OCI-LY7 (cell line): ENCODE measurements at regions not wholly inside any gene's neighbourhood (a gene's known extent, or its start where the extent isn't known, plus 50 kb on each side); places are given as distances from the start of the nearest gene placed in this dataset.
"Not testable (repeated sequence)": the region's sequence is repeated elsewhere in the genome, so short reads cannot be mapped to it uniquely, and the experiment has no call there.

Experiments used
- BruUV-seq: library from RNA; stranded (reverse); fragments of 400-500 nt; replicated peaks from 2 replicates; lab custom pipeline; 2021; lab: Mats Ljungman, UMichigan
- CTCF ChIA-PET: fragments of 300-600 bp; sonication (Branson Sonifier 250); formaldehyde crosslinking; loops from one replicate; lab custom pipeline; 2022; ENCODE audit warnings: antibody characterized with exemption; ENCODE audit not compliant: unreplicated experiment; lab: Charles Lee
- POLR2A ChIA-PET: fragments of 300-600 bp; sonication (Branson Sonifier 250); formaldehyde crosslinking; loops from one replicate; lab custom pipeline; 2022; ENCODE audit warnings: antibody characterized with exemption; lab: Charles Lee
- DNase-seq: peaks from one replicate; pipeline ENCODE4 v3.0.0-alpha.2; 2015; ENCODE audit warnings: low spot score
- H2AFZ ChIP-seq: fragments of 200-600 bp; sonication (generic), shearing (Covaris generic); 2 replicates; pipeline ENCODE4 v1.6.1; 2014; ENCODE audit warnings: mild to moderate bottlenecking, antibody characterized with exemption, low read length, moderate library complexity
- H3K27ac ChIP-seq: fragments of 200-600 bp; sonication (generic); 2 replicates; pipeline ENCODE4 v1.5.1; 2014; ENCODE audit warnings: mixed run types, low read depth, mild to moderate bottlenecking, moderate library complexity, low read length, inconsistent platforms; ENCODE audit not compliant: poor library complexity, severe bottlenecking
- H3K36me3 ChIP-seq: fragments of 200-600 bp; sonication (generic); 2 replicates; pipeline ENCODE4 v1.6.1; 2014; ENCODE audit warnings: mild to moderate bottlenecking, antibody characterized with exemption, low read length, moderate library complexity, mixed read lengths; ENCODE audit not compliant: insufficient read depth
- H3K4me1 ChIP-seq: fragments of 200-600 bp; sonication (generic); 2 replicates; pipeline ENCODE4 v1.5.1; 2014; ENCODE audit warnings: mild to moderate bottlenecking, low read length; ENCODE audit not compliant: insufficient read depth, poor library complexity, severe bottlenecking
- H3K4me2 ChIP-seq: fragments of 200-600 bp; sonication (generic); 2 replicates; pipeline ENCODE4 v1.6.1; 2014; ENCODE audit warnings: mild to moderate bottlenecking, low read length
- H3K4me3 ChIP-seq: fragments of 200-600 bp; sonication (generic); 2 replicates; pipeline ENCODE4 v1.5.1; 2014; ENCODE audit warnings: mild to moderate bottlenecking, low read depth, low read length; ENCODE audit not compliant: poor library complexity, severe bottlenecking
- H3K79me2 ChIP-seq: fragments of 200-600 bp; sonication (generic); 2 replicates; pipeline ENCODE4 v1.6.1; 2016; ENCODE audit warnings: low read depth, mild to moderate bottlenecking, low read length, moderate library complexity, mixed read lengths; ENCODE audit not compliant: insufficient read depth
- H3K9me2 ChIP-seq: fragments of 200-600 bp; sonication (generic); 2 replicates; pipeline ENCODE4 v1.6.1; 2016; ENCODE audit warnings: mild to moderate bottlenecking, low read length, mixed read lengths; ENCODE audit not compliant: insufficient read depth
- H3K9me3 ChIP-seq: fragments of 200-600 bp; sonication (generic); 2 replicates; pipeline ENCODE4 v1.6.1; 2014; ENCODE audit warnings: mild to moderate bottlenecking, mixed run types, low read length, mixed read lengths
- H4K20me1 ChIP-seq: fragments of 200-600 bp; sonication (generic); 2 replicates; pipeline ENCODE4 v1.6.1; 2014; ENCODE audit warnings: mild to moderate bottlenecking, antibody characterized with exemption, low read length, moderate library complexity, mixed read lengths; ENCODE audit not compliant: insufficient read depth
- EZH2phosphoT487 ChIP-seq: fragments of 200-600 bp; sonication (generic); IDR thresholded peaks from 2 replicates; pipeline ENCODE4 v1.6.1; 2018; ENCODE audit warnings: low read depth, borderline replicate concordance, mild to moderate bottlenecking, mixed run types, antibody characterized with exemption, low read length, moderate library complexity, mixed read lengths
- intact Hi-C: fragments of 100-400 bp; cut with micrococcal nuclease; formaldehyde crosslinking; loops from one replicate; pipeline ENCODE4 v1.10.0; 2022; ENCODE audit not compliant: unreplicated experiment
- TF ChIP-seq, protein P1 (sequence below): fragments of 200-600 bp; sonication (generic); conservative IDR thresholded peaks from 2 replicates; pipeline ENCODE4 v1.5.1; 2014; ENCODE audit warnings: mild to moderate bottlenecking, antibody characterized with exemption, low read length, moderate library complexity, mixed read lengths

DNA sequence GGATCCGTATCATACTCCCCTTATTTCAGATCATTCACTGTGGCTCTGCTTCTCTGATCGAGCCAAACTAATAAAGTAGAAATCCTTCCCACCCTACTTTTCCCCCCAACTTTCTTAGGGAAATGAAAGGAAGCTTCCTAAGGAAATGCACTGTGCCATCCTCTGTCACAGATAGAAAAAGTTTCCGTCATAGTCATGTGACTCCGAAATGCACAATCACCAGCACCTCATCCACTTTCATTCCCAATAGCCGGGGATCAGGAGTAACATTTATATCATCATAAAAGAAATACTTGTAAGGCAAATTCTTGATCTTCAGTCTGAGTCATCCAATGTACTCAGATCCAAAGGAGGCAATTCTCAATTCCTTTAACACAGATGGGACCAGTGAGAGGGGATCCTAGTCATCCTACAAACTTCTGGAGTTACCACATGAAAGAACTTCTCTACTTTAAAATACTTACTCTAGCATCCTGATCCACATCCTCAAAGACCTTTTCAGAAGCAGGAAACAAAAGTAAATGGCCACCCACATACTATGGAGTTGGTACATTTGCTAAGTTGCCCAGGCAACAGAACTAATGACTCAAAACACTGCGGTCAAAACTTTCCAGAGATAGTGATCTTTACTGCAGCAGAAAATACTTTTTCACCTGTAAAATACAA, 97.8 kb upstream of the ZC3H11B start:
- Histone ChIP-seq H3K4me2 (no peak overlapping the region), H4K20me1 (no peaks in the 10 kb centered on the region), H2AFZ (no peak overlapping the region)

DNA sequence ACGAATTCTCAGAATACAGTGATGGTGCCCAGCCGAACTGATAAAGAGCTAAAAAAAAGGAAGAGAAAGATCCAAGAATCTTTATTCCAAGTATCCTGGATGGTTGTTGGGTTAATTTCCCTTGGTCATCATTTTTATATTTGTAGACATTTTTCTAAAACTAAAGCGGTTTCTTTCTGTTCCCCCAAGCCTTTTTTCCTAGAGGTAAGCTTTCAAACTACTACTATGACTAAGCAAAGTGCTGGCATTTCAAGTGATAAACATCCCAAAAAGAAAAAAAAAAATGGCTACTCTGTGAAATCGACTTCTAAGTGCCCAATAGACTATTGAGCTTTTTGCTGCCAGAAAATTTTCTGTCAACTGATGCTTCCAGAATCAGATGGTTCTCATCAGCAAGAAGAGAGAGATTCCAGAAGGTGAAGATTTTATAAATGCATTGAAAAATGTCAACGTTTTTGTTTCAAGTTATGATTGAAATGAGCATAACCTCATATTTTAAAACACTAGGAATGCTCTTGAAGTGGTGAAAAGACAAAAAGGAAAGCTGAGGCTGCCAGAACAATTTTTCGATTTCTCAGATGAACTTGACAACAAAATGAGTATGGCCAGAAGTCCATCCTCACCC, 96.1 kb upstream of the ZC3H11B start:
- Histone ChIP-seq H3K9me2 (no peaks in the 10 kb centered on the region), H2AFZ (no peak overlapping the region), H3K9me3 (no peaks in the 10 kb centered on the region), H3K4me3 (no peak overlapping the region), H3K27ac (no peak overlapping the region), H4K20me1 (no peaks in the 10 kb centered on the region), H3K4me1 (no peaks in the 10 kb centered on the region), H3K36me3 (no peaks in the 10 kb centered on the region), H3K79me2 (no peaks in the 10 kb centered on the region), H3K4me2 (no peak overlapping the region)
- POLR2A ChIA-PET, result interaction anchor here (0.7 kb wide), 1 partner anchor 322 kb away, joined by 4 read pairs; no protein-coding TSS in a partner anchor
- TF ChIP-seq, protein P1, sequence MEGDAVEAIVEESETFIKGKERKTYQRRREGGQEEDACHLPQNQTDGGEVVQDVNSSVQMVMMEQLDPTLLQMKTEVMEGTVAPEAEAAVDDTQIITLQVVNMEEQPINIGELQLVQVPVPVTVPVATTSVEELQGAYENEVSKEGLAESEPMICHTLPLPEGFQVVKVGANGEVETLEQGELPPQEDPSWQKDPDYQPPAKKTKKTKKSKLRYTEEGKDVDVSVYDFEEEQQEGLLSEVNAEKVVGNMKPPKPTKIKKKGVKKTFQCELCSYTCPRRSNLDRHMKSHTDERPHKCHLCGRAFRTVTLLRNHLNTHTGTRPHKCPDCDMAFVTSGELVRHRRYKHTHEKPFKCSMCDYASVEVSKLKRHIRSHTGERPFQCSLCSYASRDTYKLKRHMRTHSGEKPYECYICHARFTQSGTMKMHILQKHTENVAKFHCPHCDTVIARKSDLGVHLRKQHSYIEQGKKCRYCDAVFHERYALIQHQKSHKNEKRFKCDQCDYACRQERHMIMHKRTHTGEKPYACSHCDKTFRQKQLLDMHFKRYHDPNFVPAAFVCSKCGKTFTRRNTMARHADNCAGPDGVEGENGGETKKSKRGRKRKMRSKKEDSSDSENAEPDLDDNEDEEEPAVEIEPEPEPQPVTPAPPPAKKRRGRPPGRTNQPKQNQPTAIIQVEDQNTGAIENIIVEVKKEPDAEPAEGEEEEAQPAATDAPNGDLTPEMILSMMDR, result no peak
- no peak for TF ChIP-seq EZH2phosphoT487
- CTCF ChIA-PET, result no interaction called here
- intact Hi-C loops, result no loop called here
- BruUV-seq, result no TSS peak
- DNase-seq, result no peak

More for the DNA sequence above, 97.8 kb upstream of the ZC3H11B start:
- CTCF ChIA-PET, result no interaction called here
- Histone ChIP-seq H3K4me1 (no peaks in the 10 kb centered on the region), H3K27ac (no peak overlapping the region), H3K36me3 (no peaks in the 10 kb centered on the region), H3K9me2 (no peaks in the 10 kb centered on the region), H3K79me2 (no peaks in the 10 kb centered on the region), H3K9me3 (no peaks in the 10 kb centered on the region), H3K4me3 (no peak overlapping the region)
- TF ChIP-seq, protein P1, result no peak
- no peak for TF ChIP-seq EZH2phosphoT487
- BruUV-seq, result no TSS peak
- DNase-seq, result no peak
- POLR2A ChIA-PET, result no interaction called here
- intact Hi-C loops, result no loop called here

DNA sequence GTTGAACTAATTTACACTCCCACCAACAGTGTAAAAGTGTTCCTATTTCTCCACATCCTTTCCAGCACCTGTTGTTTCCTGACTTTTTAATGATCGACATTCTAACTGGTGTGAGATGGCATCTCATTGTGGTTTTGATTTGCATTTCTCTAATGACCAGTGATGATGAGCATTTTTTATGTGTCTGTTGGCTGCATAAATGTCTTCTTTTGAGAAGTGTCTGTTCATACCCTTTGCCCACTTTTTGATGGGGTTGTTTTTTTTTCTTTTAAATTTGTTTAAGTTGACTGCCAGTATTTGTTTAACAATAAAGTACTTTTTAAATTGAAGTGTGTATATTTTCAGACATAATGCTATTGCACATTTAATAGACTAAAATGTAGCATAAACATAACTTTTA, 95.0 kb upstream of the ZC3H11B start:
- CTCF ChIA-PET, BruUV-seq, intact Hi-C loops, H3K36me3 ChIP-seq, H3K9me2 ChIP-seq, H3K4me3 ChIP-seq, DNase-seq, H3K79me2 ChIP-seq, H2AFZ ChIP-seq, H3K9me3 ChIP-seq, POLR2A ChIA-PET, H3K4me2 ChIP-seq, H4K20me1 ChIP-seq, H3K27ac ChIP-seq, H3K4me1 ChIP-seq: not testable (repeated sequence)

DNA sequence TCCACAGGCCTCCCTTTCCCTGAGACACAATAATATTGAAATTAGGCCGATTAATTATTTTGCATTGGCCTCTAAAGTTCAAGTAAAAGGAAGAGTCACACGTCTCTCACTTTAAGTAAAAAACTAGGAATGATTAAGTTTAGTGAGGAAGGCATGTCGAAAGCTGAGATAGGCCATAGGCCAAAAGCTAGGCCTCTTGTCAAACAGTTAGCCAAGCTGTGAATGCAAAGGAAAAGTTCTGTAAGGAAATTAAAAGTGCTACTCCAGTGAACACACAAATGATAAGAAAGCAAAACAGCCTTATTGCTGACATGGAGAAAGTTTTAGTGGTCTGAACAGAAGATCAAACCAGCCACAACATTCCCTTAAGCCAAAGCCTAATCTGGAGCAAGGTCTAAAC, 91.4 kb upstream of the ZC3H11B start:
- H4K20me1 ChIP-seq, BruUV-seq, H3K79me2 ChIP-seq, H3K36me3 ChIP-seq, DNase-seq, H3K9me2 ChIP-seq, H3K27ac ChIP-seq, CTCF ChIA-PET, intact Hi-C loops, H3K4me3 ChIP-seq, H2AFZ ChIP-seq, H3K9me3 ChIP-seq, H3K4me1 ChIP-seq, H3K4me2 ChIP-seq: not testable (repeated sequence)
- POLR2A ChIA-PET, result interaction anchor here (0.7 to 0.9 kb wide), 2 partner anchors 8 to 55 kb away, joined by 3 read pairs; no protein-coding TSS in a partner anchor
